OCI-LY7 (cell line): ENCODE measurements at regions not wholly inside any gene's neighbourhood (a gene's known extent, or its start where the extent isn't known, plus 50 kb on each side); places are given as distances from the start of the nearest gene placed in this dataset.

Experiments used
- BruUV-seq: library from RNA; stranded (reverse); fragments of 400-500 nt; replicated peaks from 2 replicates; lab custom pipeline; 2021; lab: Mats Ljungman, UMichigan
- CTCF ChIA-PET: fragments of 300-600 bp; sonication (Branson Sonifier 250); formaldehyde crosslinking; loops from one replicate; lab custom pipeline; 2022; ENCODE audit warnings: antibody characterized with exemption; ENCODE audit not compliant: unreplicated experiment; lab: Charles Lee
- POLR2A ChIA-PET: fragments of 300-600 bp; sonication (Branson Sonifier 250); formaldehyde crosslinking; loops from one replicate; lab custom pipeline; 2022; ENCODE audit warnings: antibody characterized with exemption; lab: Charles Lee
- DNase-seq: peaks from one replicate; pipeline ENCODE4 v3.0.0-alpha.2; 2015; ENCODE audit warnings: low spot score
- H2AFZ ChIP-seq: fragments of 200-600 bp; sonication (generic), shearing (Covaris generic); 2 replicates; pipeline ENCODE4 v1.6.1; 2014; ENCODE audit warnings: mild to moderate bottlenecking, antibody characterized with exemption, low read length, moderate library complexity
- H3K27ac ChIP-seq: fragments of 200-600 bp; sonication (generic); 2 replicates; pipeline ENCODE4 v1.5.1; 2014; ENCODE audit warnings: mixed run types, low read depth, mild to moderate bottlenecking, moderate library complexity, low read length, inconsistent platforms; ENCODE audit not compliant: poor library complexity, severe bottlenecking
- H3K36me3 ChIP-seq: fragments of 200-600 bp; sonication (generic); 2 replicates; pipeline ENCODE4 v1.6.1; 2014; ENCODE audit warnings: mild to moderate bottlenecking, antibody characterized with exemption, low read length, moderate library complexity, mixed read lengths; ENCODE audit not compliant: insufficient read depth
- H3K4me1 ChIP-seq: fragments of 200-600 bp; sonication (generic); 2 replicates; pipeline ENCODE4 v1.5.1; 2014; ENCODE audit warnings: mild to moderate bottlenecking, low read length; ENCODE audit not compliant: insufficient read depth, poor library complexity, severe bottlenecking
- H3K4me2 ChIP-seq: fragments of 200-600 bp; sonication (generic); 2 replicates; pipeline ENCODE4 v1.6.1; 2014; ENCODE audit warnings: mild to moderate bottlenecking, low read length
- H3K4me3 ChIP-seq: fragments of 200-600 bp; sonication (generic); 2 replicates; pipeline ENCODE4 v1.5.1; 2014; ENCODE audit warnings: mild to moderate bottlenecking, low read depth, low read length; ENCODE audit not compliant: poor library complexity, severe bottlenecking
- H3K79me2 ChIP-seq: fragments of 200-600 bp; sonication (generic); 2 replicates; pipeline ENCODE4 v1.6.1; 2016; ENCODE audit warnings: low read depth, mild to moderate bottlenecking, low read length, moderate library complexity, mixed read lengths; ENCODE audit not compliant: insufficient read depth
- H3K9me2 ChIP-seq: fragments of 200-600 bp; sonication (generic); 2 replicates; pipeline ENCODE4 v1.6.1; 2016; ENCODE audit warnings: mild to moderate bottlenecking, low read length, mixed read lengths; ENCODE audit not compliant: insufficient read depth
- H3K9me3 ChIP-seq: fragments of 200-600 bp; sonication (generic); 2 replicates; pipeline ENCODE4 v1.6.1; 2014; ENCODE audit warnings: mild to moderate bottlenecking, mixed run types, low read length, mixed read lengths
- H4K20me1 ChIP-seq: fragments of 200-600 bp; sonication (generic); 2 replicates; pipeline ENCODE4 v1.6.1; 2014; ENCODE audit warnings: mild to moderate bottlenecking, antibody characterized with exemption, low read length, moderate library complexity, mixed read lengths; ENCODE audit not compliant: insufficient read depth
- CTCF ChIP-seq: fragments of 200-600 bp; sonication (generic); conservative IDR thresholded peaks from 2 replicates; pipeline ENCODE4 v1.5.1; 2014; ENCODE audit warnings: mild to moderate bottlenecking, antibody characterized with exemption, low read length, moderate library complexity, mixed read lengths
- EZH2phosphoT487 ChIP-seq: fragments of 200-600 bp; sonication (generic); IDR thresholded peaks from 2 replicates; pipeline ENCODE4 v1.6.1; 2018; ENCODE audit warnings: low read depth, borderline replicate concordance, mild to moderate bottlenecking, mixed run types, antibody characterized with exemption, low read length, moderate library complexity, mixed read lengths
- intact Hi-C: fragments of 100-400 bp; cut with micrococcal nuclease; formaldehyde crosslinking; loops from one replicate; pipeline ENCODE4 v1.10.0; 2022; ENCODE audit not compliant: unreplicated experiment

DNA sequence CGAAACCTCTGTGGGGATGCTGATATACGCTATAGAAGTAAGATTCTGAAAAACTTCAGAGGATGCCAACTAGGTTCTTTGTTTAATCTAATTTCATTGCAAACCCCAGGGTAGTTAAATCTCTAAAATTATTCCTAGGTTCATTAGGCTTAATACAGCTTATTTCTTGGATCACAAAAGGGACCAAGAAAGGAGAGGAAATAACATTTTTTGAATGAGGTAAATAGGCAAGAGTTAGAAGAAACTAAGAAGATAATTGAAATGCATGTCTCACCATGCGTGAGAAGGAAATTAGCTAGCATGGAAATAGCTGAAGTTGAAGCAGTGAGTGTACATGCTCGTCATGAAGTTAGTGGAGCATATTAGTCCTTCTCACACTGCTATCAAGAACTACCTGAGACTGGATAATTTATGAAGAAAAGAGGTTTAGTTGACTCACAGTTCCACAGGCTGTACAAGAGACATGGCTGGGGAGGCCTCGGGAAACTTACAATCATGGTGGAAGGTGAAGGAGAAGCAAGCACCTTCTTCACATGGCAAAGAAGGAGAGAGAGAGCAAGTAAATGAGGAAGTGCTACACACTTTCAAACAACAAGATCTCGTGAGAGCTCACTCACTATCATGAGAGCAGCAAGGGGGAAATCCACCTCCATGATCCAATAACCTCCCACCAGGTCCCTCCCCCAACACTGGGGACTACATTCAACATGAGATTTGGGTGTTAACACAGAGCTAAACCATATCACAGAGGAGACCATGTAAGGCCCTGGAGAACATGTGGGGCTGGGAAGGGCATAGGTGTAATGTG is 125.1 kb upstream of the OSMR start:
- no TSS peak for BruUV-seq
- H3K27ac ChIP-seq, result no peak overlapping the region
- no peaks in the 10 kb centered on the region for H3K4me1 ChIP-seq
- ChIA-PET POLR2A (interaction anchor here (0.6 to 0.7 kb wide), 2 partner anchors 173 to 340 kb away, joined by 3 read pairs; no protein-coding TSS in a partner anchor), CTCF (no interaction called here)
- H3K4me2 ChIP-seq, result no peak overlapping the region
- no peaks in the 10 kb centered on the region for H3K9me2 ChIP-seq
- no peak for TF ChIP-seq CTCF
- TF ChIP-seq EZH2phosphoT487, result no peak
- no peak overlapping the region for H2AFZ ChIP-seq
- H3K36me3 ChIP-seq, result no peaks in the 10 kb centered on the region
- H4K20me1 ChIP-seq, result no peaks in the 10 kb centered on the region
- no peak overlapping the region for H3K4me3 ChIP-seq
- no peak for DNase-seq
- H3K9me3 ChIP-seq, result no peaks in the 10 kb centered on the region
- intact Hi-C loops, result no loop called here
- H3K79me2 ChIP-seq, result no peaks in the 10 kb centered on the region

GRCh38 chr5:38722918-38723317 is 122.9 kb upstream of the OSMR start:
- H3K9me3 ChIP-seq, result no peaks in the 10 kb centered on the region
- TF ChIP-seq EZH2phosphoT487 (no peak), CTCF (no peak)
- POLR2A ChIA-PET, result no interaction called here
- H3K36me3 ChIP-seq, result no peaks in the 10 kb centered on the region
- no peaks in the 10 kb centered on the region for H3K79me2 ChIP-seq
- no peak overlapping the region for H3K4me3 ChIP-seq
- no peaks in the 10 kb centered on the region for H3K9me2 ChIP-seq
- intact Hi-C loops, result no loop called here
- H4K20me1 ChIP-seq, result no peaks in the 10 kb centered on the region
- no peak overlapping the region for H3K27ac ChIP-seq
- no peak overlapping the region for H2AFZ ChIP-seq
- no peak overlapping the region for H3K4me2 ChIP-seq
- DNase-seq, result no peak
- no peaks in the 10 kb centered on the region for H3K4me1 ChIP-seq
- no TSS peak for BruUV-seq
- CTCF ChIA-PET, result no interaction called here

DNA sequence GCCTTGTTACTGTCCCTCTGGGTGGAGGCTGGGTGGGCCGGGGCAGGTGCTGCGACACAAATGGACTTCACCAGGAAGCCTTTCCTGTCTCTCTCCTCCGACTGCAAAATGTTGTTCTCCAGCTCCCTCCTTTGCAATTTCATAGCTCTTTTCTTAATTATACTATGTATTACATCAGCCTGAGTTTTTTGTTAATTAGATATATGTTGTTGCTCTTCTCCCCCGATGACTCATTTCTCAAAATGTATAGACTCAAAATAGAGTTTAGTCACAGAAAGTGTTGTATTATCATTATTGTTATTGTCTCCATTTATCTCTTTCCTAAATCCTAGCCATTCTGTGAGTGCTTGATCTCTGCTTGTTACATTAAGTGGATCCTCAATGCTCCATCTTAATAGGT is 122.4 kb upstream of the OSMR start:
- no peaks in the 10 kb centered on the region for H3K4me1 ChIP-seq
- BruUV-seq, result no TSS peak
- H3K9me2 ChIP-seq, result no peaks in the 10 kb centered on the region
- H3K36me3 ChIP-seq, result no peaks in the 10 kb centered on the region
- H3K4me2 ChIP-seq, result no peak overlapping the region
- H3K4me3 ChIP-seq, result no peak overlapping the region
- CTCF ChIA-PET, result no interaction called here
- no peak for TF ChIP-seq CTCF
- TF ChIP-seq EZH2phosphoT487, result no peak
- H2AFZ ChIP-seq, result no peak overlapping the region
- no peak for DNase-seq
- no peaks in the 10 kb centered on the region for H4K20me1 ChIP-seq
- no peaks in the 10 kb centered on the region for H3K79me2 ChIP-seq
- no peaks in the 10 kb centered on the region for H3K9me3 ChIP-seq
- no peak overlapping the region for H3K27ac ChIP-seq
- POLR2A ChIA-PET, result no interaction called here
- intact Hi-C loops, result no loop called here
